HTR-8/SVneo (cell line): ENCODE measurements at regions not wholly inside any gene's neighbourhood (a gene's known extent, or its start where the extent isn't known, plus 50 kb on each side); places are given as distances from the start of the nearest gene placed in this dataset.

Experiments used
- DNase-seq: peaks from one replicate; pipeline ENCODE4 v3.0.0; 2011; ENCODE audit warnings: low spot score, mixed read lengths; ENCODE audit not compliant: insufficient read length
- FAIRE-seq: peaks from 2 replicates; lab custom pipeline; 2011; peaks lifted over from hg19 to GRCh38; lab: Jason Lieb, UNC

- no peak for DNase-seq
- no peak for FAIRE-seq
These were observed 962.7 kb downstream of the GRIK2 start for GRCh38 chr6:102356170-102356569.

- DNase-seq (no peak), FAIRE-seq (no peak)
These were observed 962.1 kb downstream of the GRIK2 start for GRCh38 chr6:102355578-102355977.

- DNase-seq, result no peak
- no peak for FAIRE-seq
These were observed 959.0 kb downstream of the GRIK2 start for GRCh38 chr6:102352552-102352951.

GRCh38 chr6:102344769-102345168, 951.3 kb downstream of the GRIK2 start:
- no peak for DNase-seq
- FAIRE-seq, result no peak

GRCh38 chr6:102340311-102340710, 946.8 kb downstream of the GRIK2 start:
- no peak for DNase-seq
- no peak for FAIRE-seq

- DNase-seq, result no peak
- FAIRE-seq, result no peak
These were observed 940.2 kb downstream of the GRIK2 start for GRCh38 chr6:102333736-102334135.

- FAIRE-seq (no peak), DNase-seq (no peak)
These were observed 934.3 kb downstream of the GRIK2 start for GRCh38 chr6:102327697-102328225.

- DNase-seq (no peak), FAIRE-seq (no peak)
These were observed 920.2 kb downstream of the GRIK2 start for GRCh38 chr6:102313699-102314098.

- DNase-seq (no peak), FAIRE-seq (no peak)
These were observed 916.2 kb downstream of the GRIK2 start for GRCh38 chr6:102309700-102310099.

GRCh38 chr6:102300350-102300749, 906.8 kb downstream of the GRIK2 start:
- FAIRE-seq (no peak), DNase-seq (no peak)

GRCh38 chr6:102298051-102298450, 904.5 kb downstream of the GRIK2 start:
- DNase-seq, result no peak
- FAIRE-seq, result no peak
